Activated CD8-positive, alpha-beta T cell treated with anti-CD3 and anti-CD28 coated beads, Interleukin-2, amount 10 ng/mL, durations not matched to agents 7 days and 5 days (primary cell): ENCODE measurements at regions not wholly inside any gene's neighbourhood (a gene's known extent, or its start where the extent isn't known, plus 50 kb on each side); places are given as distances from the start of the nearest gene placed in this dataset.
"Not testable (repeated sequence)": the region's sequence is repeated elsewhere in the genome, so short reads cannot be mapped to it uniquely, and the experiment has no call there.

Source experiments
- ATAC-seq: fragments of 150-1000 bp; cut with Tn5 transposase; one replicate; pipeline ENCODE4 v1.10.0; 2021; ENCODE audit warnings: moderate library complexity
- CTCF ChIA-PET: fragments of 350-600 bp; sonication (Branson Sonifier 250); formaldehyde crosslinking; loops from one replicate; lab custom pipeline; 2021; ENCODE audit warnings: antibody characterized with exemption; lab: Charles Lee
- POLR2A ChIA-PET: fragments of 350-600 bp; sonication (Branson Sonifier 250); formaldehyde crosslinking; loops from one replicate; lab custom pipeline; 2021; ENCODE audit warnings: antibody characterized with exemption; lab: Charles Lee
- DNase-seq: peaks from one replicate; pipeline ENCODE4 v3.0.0-alpha.2; 2020
- H3K27ac Mint-ChIP-seq: one replicate; pipeline ENCODE4 v1.8.0; 2021; ENCODE audit warnings: mild to moderate bottlenecking, mixed read lengths
- H3K27me3 Mint-ChIP-seq: one replicate; pipeline ENCODE4 v1.8.0; 2021; ENCODE audit warnings: low read depth, mixed read lengths
- H3K36me3 Mint-ChIP-seq: one replicate; pipeline ENCODE4 v1.8.0; 2021; ENCODE audit warnings: low read depth, mixed read lengths
- H3K4me1 Mint-ChIP-seq: one replicate; pipeline ENCODE4 v1.8.0; 2021; ENCODE audit warnings: low read depth, mixed read lengths
- H3K4me3 Mint-ChIP-seq: one replicate; pipeline ENCODE4 v1.8.0; 2021; ENCODE audit warnings: mild to moderate bottlenecking, mixed read lengths
- H3K9me3 Mint-ChIP-seq: one replicate; pipeline ENCODE4 v1.8.0; 2022; ENCODE audit warnings: mixed read lengths; ENCODE audit not compliant: insufficient read depth

- ATAC-seq, CTCF ChIA-PET, H3K36me3 Mint-ChIP-seq: not testable (repeated sequence)
Measured at GRCh38 chr3:124075090-124075489, 83.2 kb upstream of the ROPN1 start.

GRCh38 chr3:124075753-124076152 lies 83.8 kb upstream of the ROPN1 start:
- ChIA-PET CTCF (interaction anchor here (1.1 kb wide), 1 partner anchor 11 kb away, joined by 3 read pairs; no protein-coding TSS in a partner anchor), POLR2A (no interaction called here)
- no peaks in the 10 kb centered on the region for H3K36me3 Mint-ChIP-seq
- DNase-seq (no peak), ATAC-seq (no peak)
- no peak overlapping the region for H3K4me3 Mint-ChIP-seq
- no peaks in the 10 kb centered on the region for H3K4me1 Mint-ChIP-seq
- H3K27ac Mint-ChIP-seq: no peak overlapping the region
- H3K9me3 Mint-ChIP-seq: no peaks in the 10 kb centered on the region
- H3K27me3 Mint-ChIP-seq: peaks cover 11% of the 10 kb centered on the region

More at GRCh38 chr3:124075090-124075489, 83.2 kb upstream of the ROPN1 start:
- DNase-seq, H3K9me3 Mint-ChIP-seq, POLR2A ChIA-PET, H3K4me1 Mint-ChIP-seq, H3K27ac Mint-ChIP-seq, H3K4me3 Mint-ChIP-seq: not testable (repeated sequence)
- H3K27me3 Mint-ChIP-seq: peaks cover 11% of the 10 kb centered on the region

- Mint-ChIP-seq H3K27me3 (peaks cover 11% of the 10 kb centered on the region), H3K4me3 (no peak overlapping the region), H3K4me1 (no peaks in the 10 kb centered on the region), H3K9me3 (no peaks in the 10 kb centered on the region), H3K36me3 (no peaks in the 10 kb centered on the region), H3K27ac (no peak overlapping the region)
- CTCF ChIA-PET: interaction anchor here (1.1 kb wide), 1 partner anchor 12 kb away, joined by 3 read pairs; no protein-coding TSS in a partner anchor
- DNase-seq: no peak
- POLR2A ChIA-PET: no interaction called here
- no peak for ATAC-seq
Measured at GRCh38 chr3:124076235-124076634, 84.3 kb upstream of the ROPN1 start.

GRCh38 chr3:124078953-124079911 lies 87.3 kb upstream of the ROPN1 start:
- Mint-ChIP-seq H3K9me3 (no peaks in the 10 kb centered on the region), H3K36me3 (no peaks in the 10 kb centered on the region), H3K4me3 (no peak overlapping the region), H3K27ac (no peak overlapping the region), H3K4me1 (no peaks in the 10 kb centered on the region), H3K27me3 (peaks cover 12% of the 10 kb centered on the region)
- ChIA-PET CTCF (interaction anchor here (0.8 to 1.8 kb wide), 5 partner anchors 9 to 47 kb away, joined by 3 to 9 read pairs (median 3); partner anchors contain the start of gene KALRN), POLR2A (no interaction called here)
- ATAC-seq (no peak), DNase-seq (peak; percentile 35)

GRCh38 chr3:124079912-124080276 lies 88.0 kb upstream of the ROPN1 start:
- H3K27me3 Mint-ChIP-seq: peaks cover 12% of the 10 kb centered on the region
- ChIA-PET CTCF (interaction anchor here (0.8 to 1.8 kb wide), 5 partner anchors 9 to 47 kb away, joined by 3 to 9 read pairs (median 3); partner anchors contain the start of gene KALRN), POLR2A (no interaction called here)
- no peaks in the 10 kb centered on the region for H3K9me3 Mint-ChIP-seq
- H3K36me3 Mint-ChIP-seq: no peaks in the 10 kb centered on the region
- ATAC-seq (no peak), DNase-seq (no peak)
- no peak overlapping the region for H3K27ac Mint-ChIP-seq
- no peak overlapping the region for H3K4me3 Mint-ChIP-seq
- H3K4me1 Mint-ChIP-seq: no peaks in the 10 kb centered on the region

GRCh38 chr3:124082343-124082742 lies 90.4 kb upstream of the ROPN1 start:
- CTCF ChIA-PET: interaction anchor here (0.6 to 2.2 kb wide), 2 partner anchors 15 to 49 kb away, joined by 3 to 6 read pairs; partner anchors contain the start of gene KALRN
- ATAC-seq (no peak), DNase-seq (no peak)
- Mint-ChIP-seq H3K4me3 (no peak overlapping the region), H3K9me3 (no peaks in the 10 kb centered on the region), H3K36me3 (no peaks in the 10 kb centered on the region), H3K4me1 (no peaks in the 10 kb centered on the region), H3K27me3 (peaks cover 12% of the 10 kb centered on the region), H3K27ac (no peak overlapping the region)
- POLR2A ChIA-PET: no interaction called here

GRCh38 chr3:124084022-124084881 lies 92.3 kb upstream of the ROPN1 start:
- Mint-ChIP-seq H3K36me3 (no peaks in the 10 kb centered on the region), H3K4me3 (no peak overlapping the region), H3K9me3 (no peaks in the 10 kb centered on the region), H3K27me3 (peaks cover 4% of the 10 kb centered on the region), H3K27ac (no peak overlapping the region), H3K4me1 (no peaks in the 10 kb centered on the region)
- ChIA-PET POLR2A (no interaction called here), CTCF (interaction anchor here (1.5 kb wide), 1 partner anchor 51 kb away, joined by 4 read pairs; the partner anchor contains the start of gene KALRN)
- DNase-seq (no peak), ATAC-seq (no peak)

GRCh38 chr3:124088801-124089200 lies 96.9 kb upstream of the ROPN1 start:
- no peaks in the 10 kb centered on the region for H3K36me3 Mint-ChIP-seq
- no peak for DNase-seq
- H3K4me3 Mint-ChIP-seq: no peak overlapping the region
- H3K9me3 Mint-ChIP-seq: no peaks in the 10 kb centered on the region
- H3K4me1 Mint-ChIP-seq: no peaks in the 10 kb centered on the region
- no peak overlapping the region for H3K27ac Mint-ChIP-seq
- CTCF ChIA-PET: interaction anchor here (1.6 kb wide), 1 partner anchor 9 kb away, joined by 7 read pairs; no protein-coding TSS in a partner anchor
- H3K27me3 Mint-ChIP-seq: peaks cover 2% of the 10 kb centered on the region
- no peak for ATAC-seq
- POLR2A ChIA-PET: no interaction called here

GRCh38 chr3:124089214-124089613 lies 97.3 kb upstream of the ROPN1 start:
- H3K4me1 Mint-ChIP-seq: no peaks in the 10 kb centered on the region
- ATAC-seq (no peak), DNase-seq (no peak)
- H3K27me3 Mint-ChIP-seq: peaks cover 2% of the 10 kb centered on the region
- H3K27ac Mint-ChIP-seq: no peak overlapping the region
- no peak overlapping the region for H3K4me3 Mint-ChIP-seq
- no peaks in the 10 kb centered on the region for H3K9me3 Mint-ChIP-seq
- ChIA-PET CTCF (interaction anchor here (1.6 kb wide), 1 partner anchor 9 kb away, joined by 7 read pairs; no protein-coding TSS in a partner anchor), POLR2A (no interaction called here)
- no peaks in the 10 kb centered on the region for H3K36me3 Mint-ChIP-seq

GRCh38 chr3:124091716-124092115 lies 99.8 kb upstream of the ROPN1 start:
- Mint-ChIP-seq H3K36me3 (no peaks in the 10 kb centered on the region), H3K4me1 (no peaks in the 10 kb centered on the region), H3K4me3 (no peak overlapping the region), H3K9me3 (no peaks in the 10 kb centered on the region), H3K27ac (no peak overlapping the region), H3K27me3 (peaks cover 1% of the 10 kb centered on the region)
- ChIA-PET CTCF (no interaction called here), POLR2A (no interaction called here)
- ATAC-seq (no peak), DNase-seq (no peak)

GRCh38 chr3:124092811-124093210 lies 100.9 kb upstream of the ROPN1 start:
- ATAC-seq (no peak), DNase-seq (no peak)
- ChIA-PET POLR2A (interaction anchor here (0.5 kb wide), 1 partner anchor 647 kb away, joined by 3 read pairs; no protein-coding TSS in a partner anchor), CTCF (no interaction called here)
- no peak overlapping the region for H3K27ac Mint-ChIP-seq
- no peak overlapping the region for H3K4me3 Mint-ChIP-seq
- H3K4me1 Mint-ChIP-seq: no peaks in the 10 kb centered on the region
- peaks cover 7% of the 10 kb centered on the region for H3K27me3 Mint-ChIP-seq
- no peaks in the 10 kb centered on the region for H3K9me3 Mint-ChIP-seq
- no peaks in the 10 kb centered on the region for H3K36me3 Mint-ChIP-seq
